Spleen (tissue), 11 donors: ENCODE measurements at regions not wholly inside any gene's neighbourhood (a gene's known extent, or its start where the extent isn't known, plus 50 kb on each side); places are given as distances from the start of the nearest gene placed in this dataset.

Experiments
- DNase-seq: peaks from one replicate; pipeline ENCODE4 v3.0.0-alpha.2; 2020
- H3K27ac ChIP-seq, 8 donors: fragments of 200-600 bp; sonication (generic) in 7 of 8; 1 replicate in 4 of 8; 2 replicates in 4 of 8; pipeline versions ENCODE4 v1.5.0 to v1.8.0; 2016 to 2021; ENCODE audit warnings: inconsistent platforms in 4 of 8, mild to moderate bottlenecking in 4 of 8, moderate library complexity in 1 of 8
- H3K27me3 ChIP-seq, 7 donors: fragments of 200-600 bp; sonication (generic) in 6 of 7; replicated peaks in 1 of 7; 1 replicate in 4 of 7; 2 replicates in 3 of 7; pipeline versions ENCODE4 v1.5.0 to v1.8.0; 2016 to 2021; ENCODE audit warnings: inconsistent platforms in 3 of 7, mild to moderate bottlenecking in 1 of 7
- H3K36me3 ChIP-seq, 6 donors: fragments of 200-600 bp; sonication (generic) in 5 of 6; 1 replicate in 4 of 6; 2 replicates in 2 of 6; pipeline versions ENCODE4 v1.5.0 to v1.8.0; 2016 to 2021; ENCODE audit warnings: inconsistent platforms in 2 of 6
- H3K4me1 ChIP-seq, 6 donors: fragments of 200-600 bp; sonication (generic) in 5 of 6; 1 replicate in 3 of 6; 2 replicates in 3 of 6; pipeline versions ENCODE4 v1.5.0 to v1.8.0; 2016 to 2021; ENCODE audit warnings: inconsistent platforms in 3 of 6
- H3K4me3 ChIP-seq, 8 donors: fragments of 200-600 bp; sonication (generic) in 7 of 8; 1 replicate in 4 of 8; 2 replicates in 4 of 8; pipeline versions ENCODE4 v1.5.0 to v1.8.0; 2016 to 2021; ENCODE audit warnings: inconsistent platforms in 4 of 8, mild to moderate bottlenecking in 4 of 8, moderate library complexity in 2 of 8
- H3K9me3 ChIP-seq, 8 donors: fragments of 200-600 bp; sonication (generic) in 7 of 8; 1 replicate in 4 of 8; 2 replicates in 4 of 8; pipeline versions ENCODE4 v1.5.0 to v1.8.0; 2016 to 2021; ENCODE audit warnings: inconsistent platforms in 4 of 8
- CTCF ChIP-seq, 11 experiments: fragments of 200-600 bp in 7 of 11; fragments of 450-650 bp in 4 of 11; sonication (generic) in 4 of 11; IDR thresholded peaks in 8 of 11; conservative IDR thresholded peaks in 3 of 11; 1 replicate in 7 of 11; 2 replicates in 4 of 11; pipeline versions ENCODE4 v1.4.0 to v1.8.0; 2016 to 2021; ENCODE audit warnings: antibody characterized with exemption in 11 of 11, inconsistent platforms in 4 of 11, mild to moderate bottlenecking in 1 of 11
- POLR2A ChIP-seq, 3 donors: fragments of 450-650 bp; IDR thresholded peaks; one replicate each; pipeline ENCODE4 v1.5.1; 2017; ENCODE audit warnings: antibody characterized with exemption in 3 of 3, mild to moderate bottlenecking in 1 of 3
- POLR2AphosphoS5 ChIP-seq, 3 donors: sonication (generic); formaldehyde crosslinking; IDR thresholded peaks; one replicate each; pipeline ENCODE4 v1.5.1; 2017; ENCODE audit warnings: antibody characterized with exemption in 3 of 3
- WGBS, 5 donors: extraction: QIAGEN DNeasy Blood & Tissue Kit in 3 of 5; methylation state at CpG; one replicate each; pipeline versions ENCODE4 v1.1.5 to v1.1.7; 2013 to 2018; 5-methylcytosine and 5-hydroxymethylcytosine counted together
- intact Hi-C: fragments of 100-400 bp; cut with DNase I; formaldehyde crosslinking; loops from one replicate; pipeline ENCODE4 v1.15.0; 2023; ENCODE audit warnings: low total_unique reads
- donor health status: healthy with polysubstance abuse.
- donor health status: DM: no; HTN: no; CAD: no; lungs with moderate emphysema.
- donor health status: DM: no; HTN: no; CAD: no.
- donor health status: Bipolar disorder and iron deficiency.
- donor health status: healthy.
- donor health status: DM: no; HTN: no; CAD: no.
- donor health status: DM: yes; HTN: yes; CAD: no.

DNA sequence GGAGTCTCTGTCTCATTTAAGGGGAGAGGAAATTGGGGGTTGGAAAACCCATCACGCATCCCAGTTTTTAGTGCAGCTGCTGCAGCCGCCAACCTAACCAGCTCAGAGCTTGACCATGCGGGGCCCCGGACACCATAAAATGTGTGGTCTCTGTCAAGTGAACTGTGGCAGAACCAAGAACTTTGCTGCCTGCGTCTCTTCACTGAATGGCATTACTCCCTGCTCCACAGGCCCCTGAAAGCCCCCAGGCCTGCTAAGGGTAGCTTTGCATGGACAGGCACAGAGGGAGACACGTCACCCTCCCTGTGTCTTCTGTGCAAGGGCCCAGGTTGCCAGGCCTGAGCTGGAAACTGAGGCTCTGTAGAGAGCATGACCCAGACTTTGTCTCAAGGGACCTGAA, 144.6 kb upstream of the GPR26 start:
- no peak for DNase-seq
- Histone ChIP-seq H3K4me3 (no peak overlapping the region), H3K9me3 (no peaks in the 10 kb centered on the region), H3K27ac (no peak overlapping the region), H3K4me1 (no peaks in the 10 kb centered on the region), H3K36me3 (no peaks in the 10 kb centered on the region), H3K27me3 (peaks cover 0 to 16% (median 0%) of the 10 kb centered on the region in 7 donors)
- intact Hi-C loops, result no loop called here
- no peak for TF ChIP-seq CTCF (IDR thresholded peaks at IDR 0.05 in 8 of 11, conservative IDR thresholded peaks at IDR 0.05 in 3 of 11)
- no peak for TF ChIP-seq POLR2A (IDR thresholded peaks at IDR 0.05)
- no peak for TF ChIP-seq POLR2AphosphoS5 (IDR thresholded peaks at IDR 0.05)
- 59 to 78% (median 74%) methylated on average over 6 of the region's 6 CpGs for WGBS, 5 donors

DNA sequence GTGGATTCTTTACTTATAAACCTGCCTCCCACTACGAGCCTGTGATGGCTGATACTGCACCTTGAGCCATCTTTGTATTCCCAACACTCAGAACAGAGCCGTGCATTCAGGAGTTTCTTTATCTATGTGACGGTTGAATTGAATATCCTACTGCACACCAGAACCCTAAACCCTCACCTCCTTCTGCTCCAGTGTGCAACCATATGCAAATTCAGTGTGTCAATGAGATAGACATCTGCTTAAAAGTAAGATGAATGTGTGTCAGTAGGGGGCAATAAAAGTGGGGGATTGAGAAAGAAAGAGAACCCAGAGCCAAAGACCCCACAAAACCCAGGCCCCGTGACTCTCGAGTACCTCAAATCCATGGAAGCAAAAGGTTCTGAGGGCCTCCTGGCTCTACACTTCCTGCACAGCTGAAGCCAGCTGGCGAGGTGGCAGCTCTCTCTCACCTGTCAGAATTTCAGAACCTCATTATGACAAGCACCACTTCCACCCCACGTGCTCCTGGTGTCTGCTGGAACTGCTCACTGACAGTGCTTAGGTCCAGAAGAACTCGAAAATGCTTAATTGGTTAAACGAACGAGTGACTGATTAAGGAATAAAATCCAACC, 143.3 kb upstream of the GPR26 start:
- Histone ChIP-seq H3K27ac (no peak overlapping the region), H3K9me3 (no peaks in the 10 kb centered on the region), H3K4me3 (no peak overlapping the region), H3K4me1 (no peaks in the 10 kb centered on the region), H3K27me3 (peaks cover 0 to 16% (median 0%) of the 10 kb centered on the region in 7 donors), H3K36me3 (no peaks in the 10 kb centered on the region)
- intact Hi-C loops, result no loop called here
- TF ChIP-seq POLR2A (IDR thresholded peaks at IDR 0.05), result no peak
- no peak for TF ChIP-seq POLR2AphosphoS5 (IDR thresholded peaks at IDR 0.05)
- TF ChIP-seq CTCF (IDR thresholded peaks at IDR 0.05 in 8 of 11, conservative IDR thresholded peaks at IDR 0.05 in 3 of 11), result no peak
- WGBS, 5 donors, result 70 to 77% (median 73%) methylated on average over 10 of the region's 10 CpGs
- DNase-seq, result no peak

GRCh38 chr10:123523833-123524232, 142.3 kb upstream of the GPR26 start:
- DNase-seq, result no peak
- no peaks in the 10 kb centered on the region for H3K9me3 ChIP-seq
- no peak overlapping the region for H3K27ac ChIP-seq
- no peaks in the 10 kb centered on the region for H3K36me3 ChIP-seq
- TF ChIP-seq POLR2A (IDR thresholded peaks at IDR 0.05) (no peak), CTCF (IDR thresholded peaks at IDR 0.05 in 8 of 11, conservative IDR thresholded peaks at IDR 0.05 in 3 of 11) (no peak), POLR2AphosphoS5 (IDR thresholded peaks at IDR 0.05) (no peak)
- no peak overlapping the region for H3K4me3 ChIP-seq
- intact Hi-C loops, result no loop called here
- 72 to 86% (median 83%) methylated on average over 3 of the region's 3 CpGs for WGBS, 5 donors
- peaks cover 0 to 17% (median 0%) of the 10 kb centered on the region in 7 donors for H3K27me3 ChIP-seq
- H3K4me1 ChIP-seq, result no peaks in the 10 kb centered on the region

- 59 to 75% (median 70%) methylated on average over 7 of the region's 7 CpGs for WGBS, 5 donors
- Histone ChIP-seq H3K9me3 (peaks cover 0 to under 1% (median 0%) of the 10 kb centered on the region in 8 donors), H3K4me1 (no peaks in the 10 kb centered on the region), H3K36me3 (no peaks in the 10 kb centered on the region), H3K27ac (no peak overlapping the region), H3K27me3 (peaks cover 0 to 11% (median 0%) of the 10 kb centered on the region in 7 donors), H3K4me3 (no peak overlapping the region)
- intact Hi-C loops, result no loop called here
- no peak for DNase-seq
- TF ChIP-seq POLR2AphosphoS5 (IDR thresholded peaks at IDR 0.05) (no peak), POLR2A (IDR thresholded peaks at IDR 0.05) (no peak), CTCF (IDR thresholded peaks at IDR 0.05 in 8 of 11, conservative IDR thresholded peaks at IDR 0.05 in 3 of 11) (no peak)
Measured at GRCh38 chr10:123526356-123527064, 139.6 kb upstream of the GPR26 start.
